Heart left ventricle (tissue), 13 donors: ENCODE measurements at regions not wholly inside any gene's neighbourhood (a gene's known extent, or its start where the extent isn't known, plus 50 kb on each side); places are given as distances from the start of the nearest gene placed in this dataset.

Source experiments
- POLR2A ChIP-seq, 2 donors: fragments of 450-650 bp; IDR thresholded peaks; one replicate each; pipeline ENCODE4 v1.6.1; 2017; ENCODE audit warnings: antibody characterized with exemption in 2 of 2, mild to moderate bottlenecking in 2 of 2, moderate library complexity in 2 of 2
- TF ChIP-seq, protein P1 (sequence below), 12 donors: fragments of 200-600 bp; sonication (generic) in 4 of 12; IDR thresholded peaks; one replicate each; pipeline versions ENCODE4 v1.5.0 to v1.8.0; 2018 to 2022; ENCODE audit warnings: antibody characterized with exemption in 12 of 12, mild to moderate bottlenecking in 5 of 12
- donor health status: ischemic (EF 13 %, LVEDD 7.1; RV severe dilation, severe dysfunction).
- donor health status: DM: no; HTN: yes; CAD: no.
- donor health status: DM: no; HTN: no; CAD: no.
- donor health status: ischemic (EF 25% LVEDD 6.9; RV normal size, moderate dysfunction).
- donor health status: ischemic (EF 25% LVEDD 5.7; RV mildly dilated, moderate dysfunction).
- donor health status: ischemic (EF 35%, LVEDD 5.7; RV mildly dilated, moderate dysfunction).
- donor health status: nonischemic (EF 11% LVEDD 7.7; RV severe dilation, severe dysfunction).
- donor health status: DM: yes; HTN: yes; CAD: no.
- donor health status: PGD.
- donor health status: ischemic (EF 29% LVEDD 5.4; RV normal size, mild dysfunction).
- donor health status: nonischemic (EF 23%, LVEDD 6.1; RV moderate dilation, normal function).

DNA sequence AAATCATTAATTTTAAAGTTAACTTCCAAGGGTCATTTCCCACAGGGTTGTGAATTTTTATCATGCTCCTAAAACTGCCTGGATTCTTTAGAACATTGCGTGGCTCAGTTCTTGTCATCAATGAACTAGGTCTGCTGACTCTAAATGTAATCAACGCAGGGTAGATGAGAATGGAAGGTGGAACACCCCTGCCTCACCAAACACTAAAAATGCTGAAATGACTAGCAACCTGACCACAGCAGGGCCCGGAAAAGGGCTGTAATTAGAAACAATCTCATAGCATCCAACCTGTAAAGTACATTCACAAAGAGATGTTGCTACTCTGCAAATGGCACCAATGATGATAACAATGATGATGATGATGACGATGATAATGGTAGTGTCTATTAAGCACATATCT lies 356.9 kb downstream of the DEPDC1B start:
- TF ChIP-seq, protein P1, sequence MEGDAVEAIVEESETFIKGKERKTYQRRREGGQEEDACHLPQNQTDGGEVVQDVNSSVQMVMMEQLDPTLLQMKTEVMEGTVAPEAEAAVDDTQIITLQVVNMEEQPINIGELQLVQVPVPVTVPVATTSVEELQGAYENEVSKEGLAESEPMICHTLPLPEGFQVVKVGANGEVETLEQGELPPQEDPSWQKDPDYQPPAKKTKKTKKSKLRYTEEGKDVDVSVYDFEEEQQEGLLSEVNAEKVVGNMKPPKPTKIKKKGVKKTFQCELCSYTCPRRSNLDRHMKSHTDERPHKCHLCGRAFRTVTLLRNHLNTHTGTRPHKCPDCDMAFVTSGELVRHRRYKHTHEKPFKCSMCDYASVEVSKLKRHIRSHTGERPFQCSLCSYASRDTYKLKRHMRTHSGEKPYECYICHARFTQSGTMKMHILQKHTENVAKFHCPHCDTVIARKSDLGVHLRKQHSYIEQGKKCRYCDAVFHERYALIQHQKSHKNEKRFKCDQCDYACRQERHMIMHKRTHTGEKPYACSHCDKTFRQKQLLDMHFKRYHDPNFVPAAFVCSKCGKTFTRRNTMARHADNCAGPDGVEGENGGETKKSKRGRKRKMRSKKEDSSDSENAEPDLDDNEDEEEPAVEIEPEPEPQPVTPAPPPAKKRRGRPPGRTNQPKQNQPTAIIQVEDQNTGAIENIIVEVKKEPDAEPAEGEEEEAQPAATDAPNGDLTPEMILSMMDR (IDR thresholded peaks at IDR 0.05): no peak
- TF ChIP-seq POLR2A (IDR thresholded peaks at IDR 0.05): no peak
